Ascending aorta (tissue), 2 donors: ENCODE measurements at regions not wholly inside any gene's neighbourhood (a gene's known extent, or its start where the extent isn't known, plus 50 kb on each side); places are given as distances from the start of the nearest gene placed in this dataset.

ENCODE experiments used
- DNase-seq, 2 donors: peaks; one replicate each; pipeline ENCODE4 v3.0.0-alpha.2; 2019; ENCODE audit warnings: low spot score in 2 of 2
- H3K27ac ChIP-seq, 2 donors: fragments of 200-600 bp; sonication (generic); one replicate each; pipeline ENCODE4 v1.5.1; 2016 to 2017; ENCODE audit warnings: mild to moderate bottlenecking in 1 of 2
- H3K27me3 ChIP-seq: fragments of 200-600 bp; sonication (generic); one replicate; pipeline ENCODE4 v1.5.1; 2017
- H3K36me3 ChIP-seq, 2 donors: fragments of 200-600 bp; sonication (generic); one replicate each; pipeline ENCODE4 v1.5.1; 2016
- H3K4me1 ChIP-seq, 2 donors: fragments of 200-600 bp; sonication (generic); one replicate each; pipeline ENCODE4 v1.5.1; 2016 to 2017; ENCODE audit warnings: mild to moderate bottlenecking in 1 of 2
- H3K4me3 ChIP-seq, 2 donors: fragments of 200-600 bp; sonication (generic); one replicate each; pipeline ENCODE4 v1.5.1; 2016 to 2017; ENCODE audit warnings: mild to moderate bottlenecking in 1 of 2
- H3K9me3 ChIP-seq, 2 donors: fragments of 200-600 bp; sonication (generic); one replicate each; pipeline ENCODE4 v1.5.1; 2016
- intact Hi-C: fragments of 100-400 bp; cut with DNase I; formaldehyde crosslinking; loops from one replicate; pipeline ENCODE4 v1.15.1; 2023
- TF ChIP-seq, protein P1 (sequence below), 3 experiments: fragments of 200-600 bp in 2 of 3; fragments of 450-650 bp in 1 of 3; sonication (generic) in 2 of 3; IDR thresholded peaks; one replicate each; pipeline ENCODE4 v1.5.1; 2016 to 2019; ENCODE audit warnings: antibody characterized with exemption in 3 of 3, mild to moderate bottlenecking in 1 of 3, moderate library complexity in 1 of 3

DNA sequence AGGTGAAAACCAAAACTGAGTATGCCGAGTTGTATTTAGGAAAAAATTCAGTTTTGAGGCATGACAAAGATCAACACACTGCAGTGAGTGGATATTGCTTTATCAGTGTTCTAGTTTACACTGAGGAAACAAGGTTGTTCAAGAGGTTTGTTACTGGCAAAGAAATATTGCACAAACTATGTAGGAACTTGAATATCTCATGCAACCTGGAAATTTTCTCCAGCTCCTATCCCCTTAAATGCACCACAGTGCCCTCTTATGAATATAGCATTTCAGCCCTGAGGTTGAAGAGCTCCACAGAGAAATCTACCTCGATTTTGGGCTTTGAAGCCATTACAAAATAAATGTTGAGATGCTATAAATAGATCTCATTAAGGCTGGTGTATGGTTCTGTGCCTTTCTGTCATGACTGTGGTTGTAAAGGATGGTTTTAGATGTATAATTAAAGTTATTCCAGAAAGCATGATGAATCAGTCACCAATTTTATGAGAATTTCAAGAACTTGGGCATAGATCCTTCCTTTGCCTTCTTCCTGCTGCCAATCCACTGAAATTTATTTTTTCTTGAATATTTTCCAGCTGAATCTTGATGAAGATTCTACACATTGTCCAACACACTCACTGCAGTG is 159.3 kb downstream of the SPATA31D1 start:
- no peak overlapping the region for H3K27ac ChIP-seq
- H3K36me3 ChIP-seq: no peaks in the 10 kb centered on the region
- intact Hi-C loops: no loop called here
- TF ChIP-seq, protein P1, sequence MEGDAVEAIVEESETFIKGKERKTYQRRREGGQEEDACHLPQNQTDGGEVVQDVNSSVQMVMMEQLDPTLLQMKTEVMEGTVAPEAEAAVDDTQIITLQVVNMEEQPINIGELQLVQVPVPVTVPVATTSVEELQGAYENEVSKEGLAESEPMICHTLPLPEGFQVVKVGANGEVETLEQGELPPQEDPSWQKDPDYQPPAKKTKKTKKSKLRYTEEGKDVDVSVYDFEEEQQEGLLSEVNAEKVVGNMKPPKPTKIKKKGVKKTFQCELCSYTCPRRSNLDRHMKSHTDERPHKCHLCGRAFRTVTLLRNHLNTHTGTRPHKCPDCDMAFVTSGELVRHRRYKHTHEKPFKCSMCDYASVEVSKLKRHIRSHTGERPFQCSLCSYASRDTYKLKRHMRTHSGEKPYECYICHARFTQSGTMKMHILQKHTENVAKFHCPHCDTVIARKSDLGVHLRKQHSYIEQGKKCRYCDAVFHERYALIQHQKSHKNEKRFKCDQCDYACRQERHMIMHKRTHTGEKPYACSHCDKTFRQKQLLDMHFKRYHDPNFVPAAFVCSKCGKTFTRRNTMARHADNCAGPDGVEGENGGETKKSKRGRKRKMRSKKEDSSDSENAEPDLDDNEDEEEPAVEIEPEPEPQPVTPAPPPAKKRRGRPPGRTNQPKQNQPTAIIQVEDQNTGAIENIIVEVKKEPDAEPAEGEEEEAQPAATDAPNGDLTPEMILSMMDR (IDR thresholded peaks at IDR 0.05): no peak
- H3K4me1 ChIP-seq: no peaks in the 10 kb centered on the region
- no peak for DNase-seq
- H3K4me3 ChIP-seq: no peak overlapping the region
- H3K9me3 ChIP-seq: no peaks in the 10 kb centered on the region
- no peaks in the 10 kb centered on the region for H3K27me3 ChIP-seq

DNA sequence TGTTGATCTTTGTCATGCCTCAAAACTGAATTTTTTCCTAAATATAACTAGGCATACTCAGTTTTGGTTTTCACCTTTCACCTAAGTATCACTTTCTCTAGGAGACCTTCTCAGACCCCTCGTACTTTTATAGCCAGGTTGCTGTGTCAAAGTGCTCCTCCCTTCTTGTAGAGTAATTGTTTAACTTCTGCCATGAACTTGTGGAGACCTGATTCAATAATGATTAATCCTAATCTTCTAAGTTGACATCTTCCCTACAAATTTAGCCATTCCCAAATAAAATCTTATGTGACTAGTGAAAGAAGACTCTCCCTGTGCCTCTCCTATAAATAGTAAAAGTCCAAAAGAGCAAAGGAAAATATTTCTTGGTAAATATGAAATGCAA is 159.8 kb downstream of the SPATA31D1 start:
- no peak for DNase-seq
- Histone ChIP-seq H3K4me1 (no peaks in the 10 kb centered on the region), H3K27me3 (no peaks in the 10 kb centered on the region), H3K36me3 (no peaks in the 10 kb centered on the region), H3K9me3 (no peaks in the 10 kb centered on the region), H3K27ac (no peak overlapping the region), H3K4me3 (no peak overlapping the region)
- TF ChIP-seq, protein P1 (IDR thresholded peaks at IDR 0.05): no peak
- intact Hi-C loops: no loop called here

DNA sequence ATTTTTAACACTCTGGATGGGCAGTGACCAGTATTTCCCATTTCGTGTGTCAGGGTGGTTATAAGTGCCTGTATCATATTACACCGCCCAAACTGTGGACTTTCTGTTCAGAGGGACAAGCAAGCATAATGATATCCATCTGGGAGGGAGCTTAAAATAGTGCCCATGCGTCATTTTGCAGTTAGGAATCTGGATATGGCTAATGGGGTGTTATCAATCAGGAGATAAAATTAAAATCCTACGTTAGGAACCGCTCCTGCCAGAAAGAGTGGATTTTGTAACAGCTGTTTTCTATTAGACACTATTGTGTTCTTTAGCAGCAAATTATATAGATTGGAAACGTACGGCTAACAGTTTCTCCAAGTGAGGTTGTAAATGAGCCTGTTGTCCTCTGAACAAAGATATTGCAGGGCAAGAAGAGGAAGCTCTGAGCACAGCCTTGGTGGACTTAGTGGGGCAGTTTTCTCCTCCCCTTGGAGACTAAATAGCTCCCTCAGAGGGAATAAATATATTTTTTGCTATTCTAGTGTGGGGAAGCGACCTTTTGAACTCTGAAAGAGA is 160.4 kb downstream of the SPATA31D1 start:
- Histone ChIP-seq H3K36me3 (no peaks in the 10 kb centered on the region), H3K9me3 (no peaks in the 10 kb centered on the region), H3K4me3 (no peak overlapping the region), H3K27ac (no peak overlapping the region), H3K27me3 (no peaks in the 10 kb centered on the region), H3K4me1 (no peaks in the 10 kb centered on the region)
- DNase-seq: no peak
- intact Hi-C loops: no loop called here
- TF ChIP-seq, protein P1 (IDR thresholded peaks at IDR 0.05): no peak

DNA sequence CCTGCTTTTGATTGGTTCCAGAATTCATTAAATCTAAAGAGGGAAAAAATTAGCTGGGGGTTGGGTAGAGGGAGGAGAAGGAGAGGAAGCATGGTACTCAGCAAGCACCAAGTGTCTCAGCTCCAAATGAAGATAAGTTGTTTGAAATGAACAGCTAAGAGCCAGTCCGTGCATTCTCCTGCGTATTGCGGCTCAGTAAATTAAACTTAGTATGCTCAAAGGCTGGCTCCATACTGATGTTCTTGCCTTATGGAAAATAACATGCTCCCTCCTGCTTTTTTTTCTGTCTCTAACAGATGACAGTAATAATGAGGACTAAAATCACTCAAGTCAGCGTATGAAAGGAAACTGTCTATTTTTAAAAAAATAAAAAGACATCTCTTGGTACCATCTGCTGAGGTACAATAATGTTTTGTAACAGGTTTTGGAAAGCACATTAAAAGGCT is 161.0 kb downstream of the SPATA31D1 start:
- TF ChIP-seq, protein P1 (IDR thresholded peaks at IDR 0.05): no peak
- intact Hi-C loops: no loop called here
- no peaks in the 10 kb centered on the region for H3K36me3 ChIP-seq
- no peaks in the 10 kb centered on the region for H3K27me3 ChIP-seq
- H3K4me3 ChIP-seq: no peak overlapping the region
- H3K9me3 ChIP-seq: no peaks in the 10 kb centered on the region
- H3K27ac ChIP-seq: no peak overlapping the region
- H3K4me1 ChIP-seq: no peaks in the 10 kb centered on the region
- no peak for DNase-seq

DNA sequence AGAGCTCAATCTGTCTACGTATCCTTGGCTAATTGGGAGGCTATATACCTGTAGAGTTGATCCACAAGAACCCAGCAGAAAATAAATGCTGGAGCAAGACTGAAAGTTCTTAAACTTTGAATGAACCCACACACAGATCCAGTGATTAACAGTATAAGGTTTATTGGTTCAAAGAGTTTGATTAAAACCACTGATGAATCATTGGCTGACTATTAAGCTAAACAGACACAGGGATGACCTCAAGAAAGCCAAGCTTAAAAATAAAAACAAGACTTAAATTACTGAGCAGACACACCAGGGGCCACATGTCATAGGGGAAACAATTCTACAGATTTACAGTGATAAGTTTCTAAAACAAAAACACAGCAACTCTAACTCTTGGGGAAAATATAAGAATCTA is 163.6 kb downstream of the SPATA31D1 start:
- Histone ChIP-seq H3K27me3 (no peaks in the 10 kb centered on the region), H3K4me1 (no peaks in the 10 kb centered on the region), H3K9me3 (no peaks in the 10 kb centered on the region), H3K27ac (no peak overlapping the region), H3K36me3 (no peaks in the 10 kb centered on the region), H3K4me3 (no peak overlapping the region)
- intact Hi-C loops: no loop called here
- TF ChIP-seq, protein P1 (IDR thresholded peaks at IDR 0.05): no peak
- no peak for DNase-seq
